ENCODE measurements at regions not wholly inside any gene's neighbourhood (a gene's known extent, or its start where the extent isn't known, plus 50 kb on each side); places are given as distances from the start of the nearest gene placed in this dataset.

DNA sequence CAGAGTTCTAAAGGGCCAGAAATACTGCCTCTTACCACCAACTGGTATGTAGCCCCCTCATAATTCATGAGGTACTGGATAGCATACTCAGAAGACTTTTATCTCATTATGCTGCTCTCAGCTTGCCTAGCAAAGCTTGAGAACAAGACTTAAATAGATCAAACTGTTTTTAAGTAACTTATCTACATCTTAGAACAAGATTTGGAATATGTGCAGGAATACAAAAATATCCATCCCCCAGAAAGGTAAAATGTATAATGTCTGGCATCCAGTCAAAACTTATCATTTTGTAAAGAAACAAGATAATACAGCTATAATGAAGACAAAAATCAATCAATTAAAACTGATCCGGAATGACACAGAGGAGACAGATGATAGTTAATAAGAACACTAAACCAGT is 400.4 kb upstream of the TGFBR2 start:
- no peak for DNase-seq (ENCODE audit: low spot score)

DNA sequence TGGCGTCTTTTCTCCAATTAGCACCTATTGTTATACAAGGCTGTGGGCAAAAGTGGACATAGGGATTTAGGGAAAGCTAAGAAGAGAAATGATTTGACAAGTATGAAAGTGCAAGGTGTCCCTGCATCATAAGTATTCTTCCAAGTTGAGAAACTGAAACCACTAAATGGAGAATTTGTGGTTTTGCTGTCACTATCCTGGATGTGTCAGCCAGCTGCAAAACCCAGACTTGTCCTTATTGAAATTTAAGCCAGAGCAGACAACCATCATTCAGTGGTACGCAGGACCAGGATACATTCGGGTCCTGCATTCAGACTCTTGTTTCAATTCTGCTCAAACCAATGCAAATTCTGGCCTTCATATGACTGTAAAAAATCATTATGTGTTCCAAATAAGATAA is 384.8 kb upstream of the TGFBR2 start:
- no peak for DNase-seq (ENCODE audit: low spot score)

DNA sequence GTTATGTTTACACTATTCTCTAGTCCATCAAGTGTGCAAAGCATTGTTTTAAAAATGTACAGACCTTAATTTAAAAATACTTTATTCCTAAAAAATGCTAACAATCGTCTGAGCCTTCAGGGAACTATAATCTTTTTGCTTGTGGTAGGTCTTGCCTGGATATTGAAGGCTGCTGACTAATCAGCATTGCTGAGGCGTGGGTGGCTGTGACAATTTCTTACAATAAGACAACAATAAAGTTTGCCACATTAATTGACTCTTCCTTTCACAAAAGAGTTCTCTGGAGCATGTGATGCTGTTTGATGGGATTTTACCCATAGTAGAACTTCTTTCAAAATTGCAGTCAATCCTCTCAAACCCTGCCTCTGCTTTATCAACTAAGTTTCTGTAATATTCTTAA is 384.0 kb upstream of the TGFBR2 start:
- no peak for DNase-seq (ENCODE audit: low spot score)

DNA sequence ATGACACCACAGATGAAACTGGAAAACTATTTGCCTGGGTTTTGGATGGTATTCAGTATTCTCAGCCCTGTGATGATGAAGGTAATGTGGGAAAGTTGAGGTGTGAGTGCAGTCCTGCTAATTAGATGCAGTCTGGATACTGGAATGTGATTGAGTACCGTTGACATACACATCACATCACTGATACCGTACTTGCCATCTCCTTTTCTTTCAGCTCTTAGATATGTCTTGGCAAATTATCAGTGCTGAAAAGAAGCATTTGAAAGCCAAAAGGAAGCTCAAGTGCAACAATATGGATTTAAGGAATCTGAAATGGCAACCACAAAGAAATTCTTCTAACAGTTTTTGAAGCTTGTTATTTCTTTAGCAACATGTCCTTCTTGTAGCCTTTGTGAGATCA is 381.4 kb upstream of the TGFBR2 start:
- no peak for DNase-seq (ENCODE audit: low spot score)

DNA sequence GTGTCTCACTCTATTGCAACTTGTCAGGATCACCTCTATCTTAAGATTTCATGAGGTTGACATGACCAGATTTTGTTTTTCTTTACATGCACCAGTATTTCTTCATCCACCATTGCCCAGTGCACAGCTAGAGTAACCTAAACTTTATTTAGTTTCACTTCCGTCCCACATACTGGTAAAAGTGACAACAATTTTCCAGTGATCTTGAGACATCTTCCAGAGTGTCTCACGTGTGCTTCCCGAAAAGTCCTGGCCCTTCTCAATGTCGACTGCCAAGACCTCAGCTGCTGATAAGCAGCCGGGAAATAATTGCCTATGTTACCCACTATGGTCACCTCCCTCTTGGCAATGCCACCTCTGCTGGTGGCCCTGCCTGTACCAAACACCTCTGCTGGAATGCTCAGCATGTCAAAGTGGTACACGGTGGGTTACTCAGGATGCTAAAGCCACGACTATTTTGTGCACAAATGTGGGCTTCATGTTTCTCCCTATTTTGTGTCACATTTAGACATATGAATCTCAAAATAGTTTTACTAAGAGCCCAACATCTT is 379.7 kb upstream of the TGFBR2 start:
- no peak for DNase-seq (ENCODE audit: low spot score)

DNA sequence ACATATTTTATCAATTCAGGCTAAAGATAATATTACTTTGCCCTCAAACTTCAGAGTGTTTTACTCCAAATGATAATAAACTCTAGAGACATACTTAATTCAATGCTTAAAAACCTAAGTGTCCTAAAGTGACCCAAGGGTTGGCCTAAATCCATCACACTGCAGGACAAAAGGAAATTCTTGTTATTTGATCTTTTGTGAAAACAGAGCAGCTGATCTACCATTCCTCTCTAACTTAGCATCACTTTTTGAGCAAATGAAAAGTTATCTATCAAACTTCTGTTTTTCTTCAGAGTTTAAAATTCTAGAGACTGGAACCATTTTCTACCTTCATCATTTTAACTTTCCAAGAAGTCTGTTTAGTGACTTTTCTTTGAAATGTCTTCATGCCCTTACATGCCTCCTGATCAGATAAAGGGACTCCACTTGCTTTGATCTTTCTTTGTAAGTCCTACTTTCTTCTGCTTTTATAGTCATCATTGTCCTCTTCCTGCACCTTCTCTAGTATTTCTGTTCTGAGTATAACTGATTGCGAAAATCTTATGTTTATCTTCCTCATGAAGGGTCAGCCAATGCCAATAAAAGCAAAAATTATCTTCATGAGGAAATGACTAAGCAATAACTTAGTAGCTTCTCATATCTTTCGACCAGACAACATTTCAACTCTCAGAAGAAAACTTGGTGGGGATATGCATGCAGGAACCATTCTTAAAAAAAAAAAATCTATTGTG is 378.7 kb upstream of the TGFBR2 start:
- DNase-seq (ENCODE audit: low spot score): no peak

DNA sequence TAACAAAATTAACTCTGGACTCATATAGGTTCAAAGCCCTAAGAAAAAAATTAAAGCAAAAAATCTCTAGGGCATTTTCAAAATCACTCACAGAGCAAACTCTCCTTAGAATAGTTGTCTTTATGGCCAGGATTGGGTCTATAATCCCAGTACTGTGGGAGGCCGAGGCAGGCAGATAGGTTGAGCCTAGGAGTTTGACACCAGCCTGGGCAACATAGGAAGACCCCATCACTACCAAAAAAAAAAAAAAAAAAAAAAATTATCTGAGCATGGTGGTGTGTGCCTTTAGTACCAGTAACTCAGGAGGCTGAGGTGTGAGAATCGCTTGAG is 378.1 kb upstream of the TGFBR2 start:
- DNase-seq (ENCODE audit: low spot score): no peak

DNA sequence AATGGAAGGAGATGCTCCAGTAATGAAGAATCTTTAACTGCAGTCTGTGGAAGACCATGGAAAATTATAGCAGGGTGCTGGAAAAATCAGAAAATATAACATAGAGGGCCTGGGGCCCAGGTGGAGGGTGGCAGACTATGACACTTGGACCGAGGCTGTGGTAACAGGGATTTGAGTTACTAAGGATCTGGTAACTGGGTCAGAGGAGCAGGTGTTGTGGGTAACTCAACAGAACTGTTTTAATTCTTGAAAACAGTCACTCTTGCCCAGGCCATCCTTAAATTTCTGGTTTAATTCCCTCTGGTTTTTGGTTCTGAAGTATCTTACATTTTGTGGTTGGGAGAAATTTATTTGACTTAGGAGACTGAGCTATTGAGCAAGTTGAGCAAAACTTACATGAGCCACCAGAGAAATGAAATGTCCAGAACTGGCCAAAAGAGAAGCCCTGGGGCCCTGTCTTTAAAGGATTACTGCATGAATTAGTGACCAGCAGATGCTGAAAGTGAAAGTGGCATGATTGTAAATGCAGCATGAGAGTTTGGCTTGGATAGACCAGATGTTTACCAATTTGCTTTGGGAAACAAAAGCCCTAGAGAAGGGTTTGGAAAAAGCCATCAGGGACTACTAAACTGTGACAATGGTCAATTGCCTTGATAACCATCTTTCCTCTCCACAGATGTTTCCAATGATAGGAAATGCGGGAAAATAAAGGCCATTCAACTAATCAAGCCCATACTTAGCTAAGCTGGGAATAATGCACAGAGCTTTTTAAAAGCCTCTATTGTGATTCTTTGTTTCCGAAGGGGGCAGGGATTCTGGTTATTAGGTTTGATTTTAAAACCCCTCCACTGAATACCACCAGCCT is 374.9 kb upstream of the TGFBR2 start:
- no peak for DNase-seq (ENCODE audit: low spot score)

DNA sequence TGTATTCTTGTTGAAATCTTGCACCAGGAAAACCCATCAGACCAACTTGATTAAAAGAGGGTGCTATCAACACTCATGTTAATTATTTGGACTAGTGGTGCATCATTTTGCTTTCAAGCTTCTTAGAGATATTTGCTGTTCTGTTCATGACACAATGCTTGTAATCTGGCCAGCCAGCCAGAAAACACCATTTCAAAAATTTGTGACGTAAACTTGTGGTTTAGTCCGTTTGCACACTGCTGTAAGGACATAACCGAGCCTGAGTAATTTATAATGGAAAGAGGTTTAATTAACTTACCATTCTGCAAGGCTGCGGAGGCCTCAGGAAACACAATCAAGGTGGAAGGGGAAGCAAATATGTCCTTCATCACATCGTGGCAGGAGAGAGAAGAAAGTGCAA is 374.3 kb upstream of the TGFBR2 start:
- no peak for DNase-seq (ENCODE audit: low spot score)

DNA sequence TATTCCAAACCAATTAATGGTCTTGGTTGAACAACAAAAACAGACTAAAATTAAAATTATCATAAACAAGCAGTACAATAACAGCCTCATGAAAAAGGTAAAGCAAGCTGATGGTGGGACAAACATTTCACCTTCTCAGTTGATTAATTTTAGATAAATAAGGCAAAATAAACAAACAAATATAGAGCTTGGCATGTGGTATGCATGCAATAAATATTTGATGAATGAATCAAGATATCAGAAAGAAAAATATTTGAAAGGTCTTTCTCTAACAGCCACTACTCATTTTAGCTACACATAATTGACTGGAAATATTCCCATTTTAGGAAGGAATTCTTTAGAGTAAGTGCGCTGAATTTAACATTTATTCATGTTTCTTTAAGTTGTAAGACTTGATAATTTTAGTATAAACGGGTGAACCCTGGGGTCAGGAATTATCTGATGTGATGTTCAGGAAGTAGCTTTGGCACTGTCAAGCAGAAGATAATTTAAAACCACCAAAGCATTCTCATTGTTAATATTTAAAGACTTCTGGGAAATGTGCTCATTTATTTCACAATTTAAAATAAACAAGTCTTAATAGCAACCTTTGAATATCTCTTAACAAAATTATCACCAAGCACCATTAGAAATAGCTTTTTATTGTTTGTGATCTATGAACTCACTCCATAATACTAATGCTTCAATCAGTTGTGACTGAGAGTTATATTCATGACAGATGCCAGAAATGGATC is 372.3 kb upstream of the TGFBR2 start:
- no peak for DNase-seq (ENCODE audit: low spot score)

DNA sequence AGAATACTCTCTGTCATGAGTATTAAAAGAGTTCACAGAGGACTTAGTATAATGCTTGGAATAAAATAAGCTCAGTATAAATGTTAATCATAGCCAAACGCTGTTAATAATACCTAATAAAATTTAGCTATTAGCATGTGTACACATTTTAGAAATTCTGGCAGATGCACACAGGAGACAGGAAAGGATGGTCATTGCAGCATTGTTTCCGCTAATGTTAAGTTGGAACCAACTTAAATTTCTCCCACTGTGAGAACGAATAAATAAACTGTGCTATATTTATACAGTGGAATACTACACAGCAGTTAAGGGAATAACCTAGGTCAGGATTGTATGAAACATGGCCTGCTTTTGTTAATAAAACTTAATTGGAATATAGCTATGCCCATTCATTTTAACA is 370.4 kb upstream of the TGFBR2 start:
- no peak for DNase-seq (ENCODE audit: low spot score)

DNA sequence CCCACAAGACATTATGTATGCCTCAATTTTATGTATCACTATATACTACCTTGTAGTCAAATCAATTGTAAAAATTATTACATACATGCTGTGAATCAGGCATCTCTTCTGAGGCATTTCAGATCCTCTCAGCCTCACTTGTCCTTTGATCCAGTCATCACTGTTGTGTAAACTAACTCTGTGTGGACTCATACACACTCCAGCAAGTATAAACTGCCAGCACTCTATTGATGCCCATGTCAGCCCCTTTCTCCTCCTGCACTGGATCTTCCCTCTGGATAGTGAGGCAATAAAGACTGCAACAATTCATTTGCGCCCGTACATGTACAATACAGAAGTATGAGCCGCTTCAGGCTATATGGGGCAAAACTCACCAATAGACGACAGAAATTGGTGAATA is 364.7 kb upstream of the TGFBR2 start:
- DNase-seq (ENCODE audit: low spot score): no peak

DNA sequence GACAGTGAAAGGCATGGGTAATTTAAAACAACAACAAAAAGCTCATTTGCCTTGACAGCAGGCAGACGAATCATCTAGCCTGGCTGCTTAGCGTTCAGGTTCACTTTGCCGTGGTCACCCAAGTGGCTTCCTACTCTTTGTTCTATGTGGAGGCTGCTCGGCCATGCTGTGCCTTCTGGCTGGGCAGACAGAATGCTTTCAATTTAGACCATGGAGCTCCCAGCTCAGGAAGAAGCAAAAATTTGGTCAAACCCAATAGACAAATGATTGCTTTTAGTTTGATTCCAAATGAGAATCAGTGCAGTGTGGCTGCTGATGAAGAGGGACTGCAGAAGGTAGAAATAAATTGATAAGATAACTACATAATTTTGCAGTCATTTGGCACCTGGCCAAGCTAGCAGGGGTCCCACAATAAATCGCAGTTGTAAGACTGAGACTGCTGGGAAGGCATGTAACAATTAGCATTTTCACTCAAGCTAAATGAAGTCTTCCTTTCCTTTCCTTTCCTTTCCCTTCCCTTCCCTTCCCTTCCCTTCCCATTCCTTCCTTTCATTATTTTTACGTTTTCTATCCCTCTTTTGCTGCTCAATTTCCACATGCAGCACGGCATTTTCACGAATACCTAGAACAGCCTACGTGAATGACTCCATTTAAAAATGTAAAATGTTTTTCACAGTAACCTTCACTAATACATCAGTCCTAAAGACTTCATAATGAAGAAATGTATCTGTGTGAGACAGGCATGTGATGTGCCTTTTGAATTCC is 360.4 kb upstream of the TGFBR2 start:
- DNase-seq (ENCODE audit: low spot score): no peak

DNA sequence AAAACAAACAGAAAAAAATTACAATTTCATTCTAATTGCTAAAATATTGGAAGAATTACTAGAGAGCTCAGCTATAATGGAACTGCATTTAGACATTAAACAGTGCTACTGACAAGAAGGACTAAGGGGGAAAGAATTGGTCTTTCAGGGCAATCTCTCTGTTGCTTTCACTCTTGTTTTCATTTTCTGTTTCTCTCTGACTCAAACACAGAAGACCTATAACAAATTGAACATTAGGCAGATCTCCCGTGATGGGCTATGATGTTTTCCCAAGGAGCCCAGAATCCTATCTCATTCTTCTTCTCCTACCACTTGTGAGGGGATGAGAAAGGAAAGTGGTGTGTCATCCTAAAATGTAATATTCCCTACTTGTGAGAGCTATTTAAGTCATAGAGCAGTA is 358.0 kb upstream of the TGFBR2 start:
- DNase-seq (ENCODE audit: low spot score): no peak

DNA sequence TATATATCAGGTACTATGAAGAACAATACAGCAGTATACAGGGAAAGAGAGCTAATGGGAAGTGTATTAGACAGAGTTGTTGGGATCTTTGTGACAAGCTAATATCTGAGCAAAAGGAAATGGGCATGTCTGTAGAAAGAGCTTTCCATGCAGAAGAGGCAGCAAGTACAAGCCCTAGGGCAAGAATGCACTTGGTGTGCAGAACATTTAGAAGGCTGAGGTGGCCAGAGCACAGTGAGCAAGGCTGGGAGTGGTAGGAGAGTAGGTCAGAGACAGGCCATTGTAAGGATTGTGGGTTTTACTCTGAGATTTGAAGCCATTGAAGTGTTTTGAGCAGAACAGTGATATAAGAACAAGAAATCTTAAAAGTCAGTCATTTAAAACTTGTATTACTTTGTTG is 353.9 kb upstream of the TGFBR2 start:
- DNase-seq (ENCODE audit: low spot score): no peak

DNA sequence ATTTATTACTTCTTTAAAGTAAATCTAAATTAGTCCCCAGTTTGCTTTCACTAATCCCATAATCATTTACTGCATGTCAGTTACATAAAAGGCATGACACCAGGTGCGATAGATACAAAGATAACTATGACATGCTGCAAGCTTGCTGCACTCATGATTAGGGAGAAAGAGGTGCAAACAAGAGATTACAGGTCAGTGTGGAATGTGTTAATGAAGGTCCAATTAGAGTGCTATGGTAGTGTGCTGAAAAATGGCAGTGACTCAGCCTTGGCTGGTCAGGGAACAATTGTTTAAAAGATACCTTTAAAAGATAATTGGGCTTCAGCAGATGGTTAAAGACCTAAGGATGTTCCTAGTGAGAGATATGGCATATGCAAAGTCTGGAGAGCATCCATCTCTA is 352.6 kb upstream of the TGFBR2 start:
- no peak for DNase-seq (ENCODE audit: low spot score)

DNA sequence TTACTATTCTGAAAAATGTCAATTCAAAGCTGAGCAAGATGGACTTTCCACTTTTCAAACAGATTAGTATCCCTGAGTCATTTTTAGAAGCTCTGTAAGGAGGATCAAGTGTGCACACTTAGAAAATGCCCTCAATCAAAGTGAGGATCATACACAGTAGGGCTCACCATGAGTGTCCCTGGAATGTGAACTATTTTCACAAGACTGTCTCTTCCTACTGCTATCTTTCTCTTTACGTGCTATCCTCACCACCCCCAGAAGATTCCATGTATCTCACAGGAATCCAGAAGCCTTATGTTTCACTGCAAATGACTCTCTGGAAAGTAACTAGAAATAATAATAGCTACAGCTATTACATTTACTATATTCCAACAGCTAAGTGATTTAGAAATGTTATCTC is 349.9 kb upstream of the TGFBR2 start:
- no peak for DNase-seq (ENCODE audit: low spot score)

DNA sequence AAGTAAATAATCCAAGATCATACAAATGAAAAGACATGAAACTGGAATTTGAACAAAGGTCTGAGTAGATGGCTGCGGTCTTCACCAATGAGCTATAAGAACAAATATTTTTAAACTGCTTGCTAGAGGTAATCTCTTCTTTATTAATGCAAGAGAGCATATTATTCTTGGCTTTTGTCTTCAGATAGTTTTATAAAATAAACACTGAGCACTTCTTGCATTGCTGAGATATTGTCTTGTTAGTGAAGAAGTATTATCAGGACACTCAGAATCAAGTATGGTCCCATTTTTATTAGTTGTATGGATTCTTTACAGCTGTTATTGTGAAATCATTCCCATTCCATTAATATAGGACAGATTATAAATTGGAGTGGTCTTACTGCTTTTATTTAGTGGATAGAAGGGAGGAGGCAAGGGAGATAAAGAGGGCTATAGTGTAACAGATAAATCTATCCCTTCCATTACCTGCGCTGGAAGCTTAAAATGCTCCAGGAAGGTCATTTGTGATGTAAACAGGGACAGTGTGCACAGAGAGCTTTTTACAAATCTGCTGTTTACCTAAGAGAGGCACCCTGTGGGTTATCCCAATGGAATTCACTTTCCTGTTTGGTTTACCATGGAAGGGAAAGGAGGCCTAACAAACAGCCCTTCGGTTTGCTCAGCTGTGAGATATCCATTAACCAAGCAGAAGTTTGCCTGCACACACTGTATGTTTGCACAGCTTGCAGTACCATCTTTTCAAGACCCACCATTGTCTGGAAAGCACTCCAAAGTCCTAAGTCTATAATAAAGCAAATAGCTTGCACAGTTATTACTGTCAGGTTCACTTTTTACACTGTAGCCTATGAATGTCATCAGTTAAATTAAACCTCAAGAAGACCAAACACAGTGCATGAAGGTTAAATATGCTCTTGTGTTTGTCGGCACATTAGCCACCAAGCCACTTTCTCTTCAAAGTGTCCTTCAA is 347.7 kb upstream of the TGFBR2 start:
- no peak for DNase-seq (ENCODE audit: low spot score)

DNA sequence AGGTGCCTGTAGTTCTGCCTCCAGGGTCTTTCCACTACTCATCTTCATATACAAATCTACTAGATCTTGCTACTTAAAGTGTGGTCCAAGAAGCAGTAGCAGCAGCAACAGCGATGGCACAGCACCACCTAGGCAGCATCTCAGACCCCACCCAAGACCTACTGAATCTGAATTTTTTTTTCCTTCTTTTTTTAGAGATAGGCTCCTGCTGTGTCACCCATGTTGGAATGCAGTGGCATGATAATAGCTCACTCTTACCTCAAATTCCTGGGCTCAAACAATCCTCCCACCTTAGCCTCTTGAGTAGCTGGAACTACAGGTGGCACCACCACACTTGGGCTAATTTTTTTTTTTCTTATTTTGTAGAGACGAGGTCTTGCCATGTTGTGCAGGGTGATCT is 346.7 kb upstream of the TGFBR2 start:
- no peak for DNase-seq (ENCODE audit: low spot score)

DNA sequence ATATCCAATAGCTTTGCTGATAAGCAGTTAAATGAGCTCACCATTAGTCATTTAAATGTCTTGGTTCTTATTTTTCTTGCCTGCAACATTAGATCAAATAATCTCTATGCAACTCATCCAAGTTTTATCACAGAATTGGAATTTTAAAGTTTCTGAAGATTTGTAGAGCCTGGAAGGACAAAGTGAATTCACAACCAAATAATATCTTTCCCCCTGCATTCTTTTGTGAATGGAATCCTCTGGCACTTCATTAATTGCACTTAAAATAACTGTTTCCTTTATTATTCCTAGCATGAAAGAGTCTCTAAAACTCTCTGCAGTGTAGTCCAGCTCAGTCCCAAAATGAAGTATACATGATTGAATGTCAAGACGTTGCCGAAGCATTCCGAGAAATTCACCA is 345.6 kb upstream of the TGFBR2 start:
- no peak for DNase-seq (ENCODE audit: low spot score)
